OCI-LY7 (cell line): ENCODE measurements at regions not wholly inside any gene's neighbourhood (a gene's known extent, or its start where the extent isn't known, plus 50 kb on each side); places are given as distances from the start of the nearest gene placed in this dataset.
"Not testable (repeated sequence)": the region's sequence is repeated elsewhere in the genome, so short reads cannot be mapped to it uniquely, and the experiment has no call there.

Experiments used
- BruUV-seq: library from RNA; stranded (reverse); fragments of 400-500 nt; replicated peaks from 2 replicates; lab custom pipeline; 2021; lab: Mats Ljungman, UMichigan
- CTCF ChIA-PET: fragments of 300-600 bp; sonication (Branson Sonifier 250); formaldehyde crosslinking; loops from one replicate; lab custom pipeline; 2022; ENCODE audit warnings: antibody characterized with exemption; ENCODE audit not compliant: unreplicated experiment; lab: Charles Lee
- POLR2A ChIA-PET: fragments of 300-600 bp; sonication (Branson Sonifier 250); formaldehyde crosslinking; loops from one replicate; lab custom pipeline; 2022; ENCODE audit warnings: antibody characterized with exemption; lab: Charles Lee
- DNase-seq: peaks from one replicate; pipeline ENCODE4 v3.0.0-alpha.2; 2015; ENCODE audit warnings: low spot score
- H2AFZ ChIP-seq: fragments of 200-600 bp; sonication (generic), shearing (Covaris generic); 2 replicates; pipeline ENCODE4 v1.6.1; 2014; ENCODE audit warnings: mild to moderate bottlenecking, antibody characterized with exemption, low read length, moderate library complexity
- H3K27ac ChIP-seq: fragments of 200-600 bp; sonication (generic); 2 replicates; pipeline ENCODE4 v1.5.1; 2014; ENCODE audit warnings: mixed run types, low read depth, mild to moderate bottlenecking, moderate library complexity, low read length, inconsistent platforms; ENCODE audit not compliant: poor library complexity, severe bottlenecking
- H3K36me3 ChIP-seq: fragments of 200-600 bp; sonication (generic); 2 replicates; pipeline ENCODE4 v1.6.1; 2014; ENCODE audit warnings: mild to moderate bottlenecking, antibody characterized with exemption, low read length, moderate library complexity, mixed read lengths; ENCODE audit not compliant: insufficient read depth
- H3K4me1 ChIP-seq: fragments of 200-600 bp; sonication (generic); 2 replicates; pipeline ENCODE4 v1.5.1; 2014; ENCODE audit warnings: mild to moderate bottlenecking, low read length; ENCODE audit not compliant: insufficient read depth, poor library complexity, severe bottlenecking
- H3K4me2 ChIP-seq: fragments of 200-600 bp; sonication (generic); 2 replicates; pipeline ENCODE4 v1.6.1; 2014; ENCODE audit warnings: mild to moderate bottlenecking, low read length
- H3K4me3 ChIP-seq: fragments of 200-600 bp; sonication (generic); 2 replicates; pipeline ENCODE4 v1.5.1; 2014; ENCODE audit warnings: mild to moderate bottlenecking, low read depth, low read length; ENCODE audit not compliant: poor library complexity, severe bottlenecking
- H3K79me2 ChIP-seq: fragments of 200-600 bp; sonication (generic); 2 replicates; pipeline ENCODE4 v1.6.1; 2016; ENCODE audit warnings: low read depth, mild to moderate bottlenecking, low read length, moderate library complexity, mixed read lengths; ENCODE audit not compliant: insufficient read depth
- H3K9me2 ChIP-seq: fragments of 200-600 bp; sonication (generic); 2 replicates; pipeline ENCODE4 v1.6.1; 2016; ENCODE audit warnings: mild to moderate bottlenecking, low read length, mixed read lengths; ENCODE audit not compliant: insufficient read depth
- H3K9me3 ChIP-seq: fragments of 200-600 bp; sonication (generic); 2 replicates; pipeline ENCODE4 v1.6.1; 2014; ENCODE audit warnings: mild to moderate bottlenecking, mixed run types, low read length, mixed read lengths
- H4K20me1 ChIP-seq: fragments of 200-600 bp; sonication (generic); 2 replicates; pipeline ENCODE4 v1.6.1; 2014; ENCODE audit warnings: mild to moderate bottlenecking, antibody characterized with exemption, low read length, moderate library complexity, mixed read lengths; ENCODE audit not compliant: insufficient read depth
- EZH2phosphoT487 ChIP-seq: fragments of 200-600 bp; sonication (generic); IDR thresholded peaks from 2 replicates; pipeline ENCODE4 v1.6.1; 2018; ENCODE audit warnings: low read depth, borderline replicate concordance, mild to moderate bottlenecking, mixed run types, antibody characterized with exemption, low read length, moderate library complexity, mixed read lengths
- intact Hi-C: fragments of 100-400 bp; cut with micrococcal nuclease; formaldehyde crosslinking; loops from one replicate; pipeline ENCODE4 v1.10.0; 2022; ENCODE audit not compliant: unreplicated experiment
- TF ChIP-seq, protein P1 (sequence below): fragments of 200-600 bp; sonication (generic); conservative IDR thresholded peaks from 2 replicates; pipeline ENCODE4 v1.5.1; 2014; ENCODE audit warnings: mild to moderate bottlenecking, antibody characterized with exemption, low read length, moderate library complexity, mixed read lengths

GRCh38 chr11:123321636-123322035 lies 108.4 kb upstream of the GRAMD1B start:
- BruUV-seq: no TSS peak
- TF ChIP-seq EZH2phosphoT487: no peak
- no peak for DNase-seq

DNA sequence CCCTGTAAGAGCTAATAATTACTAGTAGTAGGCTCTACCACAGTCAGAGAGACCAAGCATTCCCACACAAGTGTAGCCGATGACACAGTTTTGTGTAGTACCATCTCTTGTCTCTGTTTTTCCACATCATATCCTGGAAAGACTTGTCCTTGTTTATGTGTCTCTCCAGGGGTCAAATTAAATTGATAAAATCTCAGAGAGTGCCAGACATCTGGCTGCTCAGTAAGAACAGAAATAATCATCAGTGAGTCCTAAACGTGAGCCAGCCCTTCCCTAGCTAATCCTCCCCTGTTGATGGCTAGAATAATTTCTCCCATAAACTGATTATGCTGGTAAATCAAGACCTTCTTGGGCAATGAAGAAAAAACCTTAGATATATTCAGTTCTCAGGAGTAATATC lies 111.4 kb upstream of the GRAMD1B start:
- CTCF ChIA-PET: no interaction called here
- TF ChIP-seq, protein P1, sequence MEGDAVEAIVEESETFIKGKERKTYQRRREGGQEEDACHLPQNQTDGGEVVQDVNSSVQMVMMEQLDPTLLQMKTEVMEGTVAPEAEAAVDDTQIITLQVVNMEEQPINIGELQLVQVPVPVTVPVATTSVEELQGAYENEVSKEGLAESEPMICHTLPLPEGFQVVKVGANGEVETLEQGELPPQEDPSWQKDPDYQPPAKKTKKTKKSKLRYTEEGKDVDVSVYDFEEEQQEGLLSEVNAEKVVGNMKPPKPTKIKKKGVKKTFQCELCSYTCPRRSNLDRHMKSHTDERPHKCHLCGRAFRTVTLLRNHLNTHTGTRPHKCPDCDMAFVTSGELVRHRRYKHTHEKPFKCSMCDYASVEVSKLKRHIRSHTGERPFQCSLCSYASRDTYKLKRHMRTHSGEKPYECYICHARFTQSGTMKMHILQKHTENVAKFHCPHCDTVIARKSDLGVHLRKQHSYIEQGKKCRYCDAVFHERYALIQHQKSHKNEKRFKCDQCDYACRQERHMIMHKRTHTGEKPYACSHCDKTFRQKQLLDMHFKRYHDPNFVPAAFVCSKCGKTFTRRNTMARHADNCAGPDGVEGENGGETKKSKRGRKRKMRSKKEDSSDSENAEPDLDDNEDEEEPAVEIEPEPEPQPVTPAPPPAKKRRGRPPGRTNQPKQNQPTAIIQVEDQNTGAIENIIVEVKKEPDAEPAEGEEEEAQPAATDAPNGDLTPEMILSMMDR: no peak
- no peak for TF ChIP-seq EZH2phosphoT487
- intact Hi-C loops: no loop called here

More at GRCh38 chr11:123321636-123322035, 108.4 kb upstream of the GRAMD1B start:
- Histone ChIP-seq H4K20me1 (no peaks in the 10 kb centered on the region), H3K27ac (no peak overlapping the region), H3K79me2 (no peaks in the 10 kb centered on the region), H3K4me1 (peaks cover 4% of the 10 kb centered on the region), H3K4me3 (no peak overlapping the region), H2AFZ (no peak overlapping the region), H3K4me2 (no peak overlapping the region), H3K9me3 (no peaks in the 10 kb centered on the region), H3K9me2 (no peaks in the 10 kb centered on the region), H3K36me3 (no peaks in the 10 kb centered on the region)
- intact Hi-C loops: no loop called here
- ChIA-PET POLR2A (no interaction called here), CTCF (no interaction called here)

DNA sequence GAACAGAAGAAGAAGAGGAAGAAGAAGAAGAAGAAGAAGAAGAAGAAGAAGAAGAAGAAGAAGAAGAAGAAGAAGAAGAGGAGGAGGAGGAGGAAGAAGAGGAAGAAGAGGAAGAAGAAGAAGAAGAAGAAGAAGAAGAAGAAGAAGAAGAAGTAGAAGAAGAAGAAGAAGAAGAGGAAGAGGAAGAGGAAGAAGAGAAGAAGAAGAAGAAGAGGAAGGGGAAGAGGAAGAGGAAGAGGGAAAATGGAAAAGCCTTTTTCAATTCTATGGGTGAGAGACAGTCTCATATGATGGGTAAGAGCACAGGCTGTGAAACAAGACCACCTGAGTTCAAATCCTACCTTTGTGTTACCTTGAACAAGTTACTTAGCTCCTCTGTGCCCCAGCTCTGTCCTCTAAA lies 111.9 kb upstream of the GRAMD1B start:
- H3K9me3 ChIP-seq, H3K4me2 ChIP-seq, H4K20me1 ChIP-seq, H3K36me3 ChIP-seq, intact Hi-C loops, H2AFZ ChIP-seq, H3K27ac ChIP-seq, H3K4me3 ChIP-seq, H3K9me2 ChIP-seq, H3K79me2 ChIP-seq, DNase-seq, BruUV-seq, H3K4me1 ChIP-seq, CTCF ChIA-PET: not testable (repeated sequence)
- POLR2A ChIA-PET: interaction anchor here (0.6 kb wide), 1 partner anchor 42 kb away, joined by 7 read pairs; no protein-coding TSS in a partner anchor

More for the DNA sequence above, 111.4 kb upstream of the GRAMD1B start:
- H3K4me2 ChIP-seq: no peak overlapping the region
- H3K79me2 ChIP-seq: no peaks in the 10 kb centered on the region
- DNase-seq: no peak
- H3K36me3 ChIP-seq: no peaks in the 10 kb centered on the region
- no peaks in the 10 kb centered on the region for H3K9me2 ChIP-seq
- no peaks in the 10 kb centered on the region for H4K20me1 ChIP-seq
- no peaks in the 10 kb centered on the region for H3K9me3 ChIP-seq
- no peak overlapping the region for H3K4me3 ChIP-seq
- BruUV-seq: no TSS peak
- H3K27ac ChIP-seq: no peak overlapping the region
- POLR2A ChIA-PET: no interaction called here
- H2AFZ ChIP-seq: no peak overlapping the region
- H3K4me1 ChIP-seq: no peaks in the 10 kb centered on the region

- intact Hi-C loops: no loop called here
- CTCF ChIA-PET: no interaction called here
- BruUV-seq: no TSS peak
Measured at GRCh38 chr11:123316003-123316402, 114.1 kb upstream of the GRAMD1B start.

More at GRCh38 chr11:123316003-123316402, 114.1 kb upstream of the GRAMD1B start:
- H3K4me3 ChIP-seq: no peak overlapping the region
- POLR2A ChIA-PET: interaction anchor here (1.0 kb wide), 1 partner anchor 9 kb away, joined by 4 read pairs; no protein-coding TSS in a partner anchor
- no peak overlapping the region for H2AFZ ChIP-seq
- H3K4me1 ChIP-seq: no peaks in the 10 kb centered on the region
- no peaks in the 10 kb centered on the region for H4K20me1 ChIP-seq
- no peaks in the 10 kb centered on the region for H3K9me2 ChIP-seq
- no peak for TF ChIP-seq EZH2phosphoT487
- TF ChIP-seq, protein P1: no peak
- DNase-seq: no peak
- no peak overlapping the region for H3K27ac ChIP-seq
- H3K9me3 ChIP-seq: no peaks in the 10 kb centered on the region
- no peak overlapping the region for H3K4me2 ChIP-seq
- no peaks in the 10 kb centered on the region for H3K79me2 ChIP-seq
- H3K36me3 ChIP-seq: no peaks in the 10 kb centered on the region
